H1 (cell line): ENCODE measurements at regions not wholly inside any gene's neighbourhood (a gene's known extent, or its start where the extent isn't known, plus 50 kb on each side); places are given as distances from the start of the nearest gene placed in this dataset.

Experiments
- BRCA1 ChIP-seq: IDR thresholded peaks from 2 replicates; pipeline ENCODE4 v1.6.1; 2012; ENCODE audit warnings: low read depth, low read length, improper control_type of control experiment
- CTCF ChIP-seq, 3 experiments: IDR thresholded peaks; 1 replicate in 2 of 3; 2 replicates in 1 of 3; pipeline versions ENCODE4 v1.5.1 to v1.6.1; 2011; ENCODE audit warnings: low read length in 3 of 3, mild to moderate bottlenecking in 3 of 3, inconsistent platforms in 2 of 3, low read depth in 1 of 3, moderate library complexity in 1 of 3; ENCODE audit not compliant: insufficient read depth in 1 of 3; ENCODE audit errors: control extremely low read depth in 1 of 3
- EP300 ChIP-seq, 2 experiments: IDR thresholded peaks; 1 replicate in 1 of 2; 2 replicates in 1 of 2; pipeline ENCODE4 v1.6.1; 2011 to 2012; ENCODE audit warnings: low read depth in 2 of 2, low read length in 2 of 2, mild to moderate bottlenecking in 2 of 2, borderline replicate concordance in 1 of 2, inconsistent platforms in 1 of 2, moderate library complexity in 1 of 2
- POLR2AphosphoS5 ChIP-seq: IDR thresholded peaks from 2 replicates; pipeline ENCODE4 v1.6.1; 2011; ENCODE audit warnings: low read depth, low read length
- RAD21 ChIP-seq, 2 experiments: IDR thresholded peaks in 1 of 2; conservative IDR thresholded peaks in 1 of 2; 2 replicates each; pipeline ENCODE4 v1.6.1; 2011; ENCODE audit warnings: low read depth in 2 of 2, low read length in 2 of 2, improper control_type of control experiment in 1 of 2, inconsistent platforms in 1 of 2, mild to moderate bottlenecking in 1 of 2, moderate library complexity in 1 of 2

- TF ChIP-seq POLR2AphosphoS5, result no peak
- no peak for TF ChIP-seq RAD21 (IDR thresholded peaks at IDR 0.05 in 1 of 2, conservative IDR thresholded peaks at IDR 0.05 in 1 of 2; ENCODE audit: low read depth in 2 of 2, low read length in 2 of 2)
- TF ChIP-seq EP300 (IDR thresholded peaks at IDR 0.05; ENCODE audit: borderline replicate concordance in 1 of 2, low read depth in 2 of 2, low read length in 2 of 2), result no peak
- no peak for TF ChIP-seq BRCA1
- TF ChIP-seq CTCF (IDR thresholded peaks at IDR 0.05; ENCODE audit: control extremely low read depth in 1 of 3, insufficient read depth in 1 of 3, low read depth in 1 of 3, low read length in 3 of 3), result no peak
Observed at GRCh38 chr2:4279431-4279830, 576.1 kb downstream of the DCDC2C start.
